Right atrium auricular region (tissue), 2 donors: ENCODE measurements at regions not wholly inside any gene's neighbourhood (a gene's known extent, or its start where the extent isn't known, plus 50 kb on each side); places are given as distances from the start of the nearest gene placed in this dataset.

Source experiments
- DNase-seq: peaks from one replicate; pipeline ENCODE4 v3.0.0-alpha.2; 2019; ENCODE audit warnings: low spot score
- H3K27ac ChIP-seq, 2 donors: fragments of 200-600 bp; sonication (generic); 1 replicate in 1 of 2; 2 replicates in 1 of 2; pipeline ENCODE4 v1.5.1; 2016 to 2019
- H3K27me3 ChIP-seq, 2 donors: fragments of 200-600 bp; sonication (generic); one replicate each; pipeline versions ENCODE4 v1.5.1 to v1.6.0; 2017 to 2019
- H3K36me3 ChIP-seq: fragments of 200-600 bp; sonication (generic); one replicate; pipeline ENCODE4 v1.5.1; 2016
- H3K4me1 ChIP-seq, 2 donors: fragments of 200-600 bp; sonication (generic); one replicate each; pipeline versions ENCODE4 v1.5.1 to v1.6.0; 2017 to 2019
- H3K4me3 ChIP-seq, 2 donors: fragments of 200-600 bp; sonication (generic); 1 replicate in 1 of 2; 2 replicates in 1 of 2; pipeline ENCODE4 v1.5.1; 2017 to 2019; ENCODE audit warnings: mild to moderate bottlenecking in 1 of 2, moderate library complexity in 1 of 2
- H3K9me3 ChIP-seq, 2 donors: fragments of 200-600 bp; sonication (generic); one replicate each; pipeline ENCODE4 v1.5.1; 2019
- CTCF ChIP-seq, 2 donors: fragments of 200-600 bp; sonication (generic); IDR thresholded peaks; one replicate each; pipeline ENCODE4 v1.5.1; 2019; ENCODE audit warnings: antibody characterized with exemption in 2 of 2

- Histone ChIP-seq H3K4me1 (no peaks in the 10 kb centered on the region), H3K9me3 (no peaks in the 10 kb centered on the region), H3K27me3 (no peaks in the 10 kb centered on the region), H3K36me3 (no peaks in the 10 kb centered on the region), H3K4me3 (no peak overlapping the region), H3K27ac (no peak overlapping the region)
- DNase-seq: no peak
- TF ChIP-seq CTCF (IDR thresholded peaks at IDR 0.05): no peak
Measured at GRCh38 chr6:87798393-87799278, 96.6 kb upstream of the AKIRIN2 start.

GRCh38 chr6:87794922-87795885 is 93.2 kb upstream of the AKIRIN2 start:
- no peak for TF ChIP-seq CTCF (IDR thresholded peaks at IDR 0.05)
- H3K36me3 ChIP-seq: no peaks in the 10 kb centered on the region
- H3K4me3 ChIP-seq: no peak overlapping the region
- no peaks in the 10 kb centered on the region for H3K27me3 ChIP-seq
- no peak for DNase-seq
- no peaks in the 10 kb centered on the region for H3K9me3 ChIP-seq
- no peaks in the 10 kb centered on the region for H3K4me1 ChIP-seq
- H3K27ac ChIP-seq: no peak overlapping the region

- no peak for TF ChIP-seq CTCF (IDR thresholded peaks at IDR 0.05)
- no peaks in the 10 kb centered on the region for H3K9me3 ChIP-seq
- DNase-seq: no peak
Measured at GRCh38 chr6:87793315-87793714, 91.3 kb upstream of the AKIRIN2 start.

GRCh38 chr6:87791982-87792381 is 89.9 kb upstream of the AKIRIN2 start:
- Histone ChIP-seq H3K4me1 (peaks cover 0 to 8% of the 10 kb centered on the region in 2 donors), H3K27me3 (no peaks in the 10 kb centered on the region), H3K36me3 (no peaks in the 10 kb centered on the region), H3K27ac (peak overlapping the region in 1 of 2 donors; percentile 36), H3K9me3 (no peaks in the 10 kb centered on the region), H3K4me3 (no peak overlapping the region)
- no peak for DNase-seq
- TF ChIP-seq CTCF (IDR thresholded peaks at IDR 0.05): no peak

More at GRCh38 chr6:87793315-87793714, 91.3 kb upstream of the AKIRIN2 start:
- H3K27me3 ChIP-seq: no peaks in the 10 kb centered on the region
- H3K4me3 ChIP-seq: no peak overlapping the region
- H3K4me1 ChIP-seq: peaks cover 0 to 8% of the 10 kb centered on the region in 2 donors
- no peak overlapping the region for H3K27ac ChIP-seq
- H3K36me3 ChIP-seq: no peaks in the 10 kb centered on the region

- no peak for TF ChIP-seq CTCF (IDR thresholded peaks at IDR 0.05)
- no peaks in the 10 kb centered on the region for H3K36me3 ChIP-seq
- H3K4me1 ChIP-seq: peaks cover 0 to 8% of the 10 kb centered on the region in 2 donors
- no peaks in the 10 kb centered on the region for H3K9me3 ChIP-seq
- H3K27ac ChIP-seq: no peak overlapping the region
- no peaks in the 10 kb centered on the region for H3K27me3 ChIP-seq
- H3K4me3 ChIP-seq: no peak overlapping the region
- DNase-seq: no peak
Measured at GRCh38 chr6:87791485-87791884, 89.5 kb upstream of the AKIRIN2 start.
